Neutrophil (primary cell): ENCODE measurements at regions not wholly inside any gene's neighbourhood (a gene's known extent, or its start where the extent isn't known, plus 50 kb on each side); places are given as distances from the start of the nearest gene placed in this dataset.

Experiments
- H3K27ac ChIP-seq: fragments of 200-600 bp; sonication (generic); 2 replicates; pipeline ENCODE4 v1.5.1; 2016; ENCODE audit warnings: mild to moderate bottlenecking, moderate library complexity
- H3K27me3 ChIP-seq: fragments of 200-600 bp; sonication (generic); 2 replicates; pipeline ENCODE4 v1.6.0; 2016; ENCODE audit warnings: mild to moderate bottlenecking
- H3K36me3 ChIP-seq: fragments of 200-600 bp; sonication (generic); 2 replicates; pipeline ENCODE4 v1.5.1; 2017
- H3K4me1 ChIP-seq, 2 experiments: fragments of 200-600 bp in 1 of 2; sonication (generic) in 1 of 2; 1 replicate in 1 of 2; 2 replicates in 1 of 2; pipeline versions ENCODE4 v1.5.1 to v1.6.1; 2013 to 2016; ENCODE audit warnings: low read depth in 1 of 2, low read length in 1 of 2, mild to moderate bottlenecking in 1 of 2, moderate library complexity in 1 of 2; ENCODE audit not compliant: control insufficient read depth in 1 of 2, insufficient read depth in 1 of 2
- H3K4me3 ChIP-seq, 2 experiments: fragments of 200-600 bp in 1 of 2; sonication (generic) in 1 of 2; 1 replicate in 1 of 2; 2 replicates in 1 of 2; pipeline ENCODE4 v1.5.1; 2013 to 2016; ENCODE audit warnings: low read depth in 1 of 2, low read length in 1 of 2, mild to moderate bottlenecking in 1 of 2, moderate library complexity in 1 of 2
- H3K9me3 ChIP-seq: fragments of 200-600 bp; sonication (generic); 2 replicates; pipeline ENCODE4 v1.5.1; 2016
- CTCF ChIP-seq: fragments of 200-600 bp; sonication (generic); IDR thresholded peaks from 2 replicates; pipeline ENCODE4 v1.5.1; 2016; ENCODE audit warnings: antibody characterized with exemption

GRCh38 chr3:19012846-19013245 is 135.5 kb upstream of the KCNH8 start:
- no peaks in the 10 kb centered on the region for H3K27me3 ChIP-seq
- TF ChIP-seq CTCF = no peak
- H3K27ac ChIP-seq = no peak overlapping the region
- no peaks in the 10 kb centered on the region for H3K36me3 ChIP-seq
- H3K4me3 ChIP-seq = no peak overlapping the region
- H3K4me1 ChIP-seq = no peaks in the 10 kb centered on the region
- no peaks in the 10 kb centered on the region for H3K9me3 ChIP-seq

DNA sequence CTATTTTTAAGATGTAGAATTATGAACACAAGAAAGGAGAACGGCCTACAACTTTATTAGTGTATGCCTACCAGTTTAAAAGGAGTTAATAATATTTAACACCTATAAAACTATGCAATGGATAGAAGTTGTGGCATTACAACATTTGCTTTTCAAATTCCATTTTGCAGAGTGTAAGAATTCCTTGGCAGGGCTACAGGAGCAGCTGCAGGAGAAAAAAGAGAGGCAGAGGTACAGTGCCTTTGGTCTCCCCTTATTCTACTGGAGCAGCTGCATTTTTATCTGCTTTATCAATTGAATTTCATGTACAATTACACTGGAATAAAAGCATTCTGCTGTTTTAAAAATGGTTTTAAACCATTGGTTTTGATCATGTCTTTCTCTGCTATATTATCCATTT is 145.7 kb upstream of the KCNH8 start:
- Histone ChIP-seq H3K36me3 (no peaks in the 10 kb centered on the region), H3K4me3 (no peak overlapping the region), H3K27ac (no peak overlapping the region), H3K4me1 (no peaks in the 10 kb centered on the region), H3K9me3 (no peaks in the 10 kb centered on the region), H3K27me3 (no peaks in the 10 kb centered on the region)
- TF ChIP-seq CTCF = no peak

GRCh38 chr3:18998069-18998468 is 150.2 kb upstream of the KCNH8 start:
- Histone ChIP-seq H3K9me3 (no peaks in the 10 kb centered on the region), H3K27me3 (no peaks in the 10 kb centered on the region), H3K4me1 (no peaks in the 10 kb centered on the region), H3K27ac (no peak overlapping the region), H3K36me3 (no peaks in the 10 kb centered on the region), H3K4me3 (no peak overlapping the region)
- no peak for TF ChIP-seq CTCF

GRCh38 chr3:18992709-18993108 is 155.6 kb upstream of the KCNH8 start:
- Histone ChIP-seq H3K4me1 (peaks cover 4 to 6% of the 10 kb centered on the region in 2 experiments), H3K27ac (no peak overlapping the region), H3K36me3 (no peaks in the 10 kb centered on the region), H3K4me3 (no peak overlapping the region), H3K27me3 (no peaks in the 10 kb centered on the region), H3K9me3 (no peaks in the 10 kb centered on the region)
- no peak for TF ChIP-seq CTCF

DNA sequence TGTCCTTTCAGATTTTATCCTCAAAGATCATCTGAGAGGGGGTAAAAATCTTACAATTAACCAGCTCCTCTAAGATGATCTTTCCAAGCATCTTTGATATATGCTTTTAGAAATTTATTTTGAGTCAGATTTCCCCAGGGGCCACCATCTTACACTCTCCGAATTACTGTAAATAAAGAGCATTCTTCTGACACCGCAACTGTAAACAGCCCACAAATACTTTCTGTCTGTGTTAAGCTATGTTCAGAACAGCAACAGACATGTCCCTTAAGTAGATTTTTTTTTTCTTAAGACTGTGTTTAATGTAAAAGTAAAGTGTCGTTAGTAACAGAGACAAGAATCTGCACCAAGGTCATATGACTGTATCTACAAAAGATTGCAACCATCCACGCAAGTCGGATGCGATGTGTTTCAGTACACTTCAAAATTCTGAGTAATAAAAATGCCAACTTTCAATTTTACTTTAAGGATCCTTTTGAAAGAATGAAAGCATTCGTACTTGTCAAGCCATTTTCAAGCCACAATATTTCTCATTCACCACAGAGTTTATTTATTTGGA is 159.0 kb upstream of the KCNH8 start:
- Histone ChIP-seq H3K27ac (no peak overlapping the region), H3K27me3 (no peaks in the 10 kb centered on the region), H3K9me3 (no peaks in the 10 kb centered on the region), H3K36me3 (no peaks in the 10 kb centered on the region), H3K4me3 (no peak overlapping the region), H3K4me1 (peaks cover 4 to 8% of the 10 kb centered on the region in 2 experiments)
- no peak for TF ChIP-seq CTCF
